ENCODE measurements at regions not wholly inside any gene's neighbourhood (a gene's known extent, or its start where the extent isn't known, plus 50 kb on each side); places are given as distances from the start of the nearest gene placed in this dataset.
"Not testable (repeated sequence)": the region's sequence is repeated elsewhere in the genome, so short reads cannot be mapped to it uniquely, and the experiment has no call there.

DNA sequence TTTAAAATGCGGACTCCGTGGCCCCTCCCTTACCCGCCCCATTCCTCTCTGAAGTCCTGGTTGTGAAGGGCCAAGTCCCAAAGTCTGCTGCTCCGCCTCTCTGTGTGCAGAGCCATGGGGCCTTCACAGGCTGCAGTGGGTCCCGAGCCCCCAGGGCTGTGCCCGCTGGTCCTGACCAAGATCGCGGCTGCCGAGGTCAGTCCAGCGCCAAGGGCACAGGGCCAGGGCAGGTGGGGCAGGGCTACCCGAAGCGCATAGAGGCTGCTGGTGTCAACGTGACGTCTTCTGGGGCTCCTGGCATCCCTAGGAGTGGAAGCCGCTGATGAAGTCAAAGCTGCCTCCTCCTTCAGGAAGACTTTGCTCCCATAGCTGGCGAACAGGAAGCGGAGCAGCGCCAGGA, 858.8 kb downstream of the TUBA3C start:
- H3K4me3 ChIP-seq; H3K27me3 ChIP-seq (ENCODE audit: low read depth); H3K9me3 ChIP-seq; H3K36me3 ChIP-seq (replicated peaks); in situ Hi-C loops (cut with MboI; ENCODE audit: low sequenced_read_pairs); DNase-seq (ENCODE audit: low spot score in 2 of 2); H3K4me1 ChIP-seq: not testable (repeated sequence)

GRCh38 chr13:18319653-18320052, 862.0 kb downstream of the TUBA3C start:
- H3K4me3 ChIP-seq; H3K27me3 ChIP-seq (ENCODE audit: low read depth); in situ Hi-C loops (cut with MboI; ENCODE audit: low sequenced_read_pairs); H3K4me1 ChIP-seq; H3K36me3 ChIP-seq (replicated peaks); H3K9me3 ChIP-seq; DNase-seq (ENCODE audit: low spot score in 2 of 2): not testable (repeated sequence)

- H3K4me1 ChIP-seq; H3K36me3 ChIP-seq (replicated peaks); DNase-seq (ENCODE audit: low spot score in 2 of 2); H3K4me3 ChIP-seq; in situ Hi-C loops (cut with MboI; ENCODE audit: low sequenced_read_pairs); H3K9me3 ChIP-seq; H3K27me3 ChIP-seq (ENCODE audit: low read depth): not testable (repeated sequence)
Measured at GRCh38 chr13:18303240-18303813, 878.3 kb downstream of the TUBA3C start.

- H3K36me3 ChIP-seq (replicated peaks); H3K9me3 ChIP-seq; in situ Hi-C loops (cut with MboI; ENCODE audit: low sequenced_read_pairs); DNase-seq (ENCODE audit: low spot score in 2 of 2); H3K4me3 ChIP-seq; H3K27me3 ChIP-seq (ENCODE audit: low read depth); H3K4me1 ChIP-seq: not testable (repeated sequence)
Measured at GRCh38 chr13:18300968-18301367, 880.7 kb downstream of the TUBA3C start.

- DNase-seq (ENCODE audit: low spot score in 2 of 2); H3K4me3 ChIP-seq; in situ Hi-C loops (cut with MboI; ENCODE audit: low sequenced_read_pairs); H3K27me3 ChIP-seq (ENCODE audit: low read depth); H3K9me3 ChIP-seq; H3K36me3 ChIP-seq (replicated peaks); H3K4me1 ChIP-seq: not testable (repeated sequence)
Measured at GRCh38 chr13:18297359-18297758, 884.3 kb downstream of the TUBA3C start.

DNA sequence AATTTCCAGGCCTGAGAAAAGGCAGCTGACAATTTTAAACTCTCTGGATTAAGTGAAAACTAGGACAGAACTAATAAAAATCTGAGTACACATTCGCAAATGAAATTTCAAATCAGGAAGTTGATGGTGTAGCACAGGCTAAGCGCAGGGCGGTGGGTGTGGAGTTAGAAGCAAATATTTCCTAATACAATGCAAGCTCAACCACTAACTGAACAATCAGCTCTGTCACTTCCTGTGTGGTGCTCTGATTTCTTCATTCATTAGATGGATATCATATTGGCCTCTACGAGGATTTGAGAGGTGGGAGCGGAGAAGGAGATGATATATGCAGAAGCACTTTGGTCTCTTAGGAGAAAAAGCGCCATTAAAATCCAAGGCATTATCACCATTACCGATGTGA, 885.0 kb downstream of the TUBA3C start:
- H3K4me3 ChIP-seq; in situ Hi-C loops (cut with MboI; ENCODE audit: low sequenced_read_pairs); H3K9me3 ChIP-seq; H3K36me3 ChIP-seq (replicated peaks); H3K4me1 ChIP-seq; H3K27me3 ChIP-seq (ENCODE audit: low read depth); DNase-seq (ENCODE audit: low spot score in 2 of 2): not testable (repeated sequence)

- DNase-seq (ENCODE audit: low spot score in 2 of 2); H3K4me3 ChIP-seq; H3K9me3 ChIP-seq; H3K27me3 ChIP-seq (ENCODE audit: low read depth); H3K36me3 ChIP-seq (replicated peaks); H3K4me1 ChIP-seq; in situ Hi-C loops (cut with MboI; ENCODE audit: low sequenced_read_pairs): not testable (repeated sequence)
Measured at GRCh38 chr13:18294311-18294710, 887.3 kb downstream of the TUBA3C start.

DNA sequence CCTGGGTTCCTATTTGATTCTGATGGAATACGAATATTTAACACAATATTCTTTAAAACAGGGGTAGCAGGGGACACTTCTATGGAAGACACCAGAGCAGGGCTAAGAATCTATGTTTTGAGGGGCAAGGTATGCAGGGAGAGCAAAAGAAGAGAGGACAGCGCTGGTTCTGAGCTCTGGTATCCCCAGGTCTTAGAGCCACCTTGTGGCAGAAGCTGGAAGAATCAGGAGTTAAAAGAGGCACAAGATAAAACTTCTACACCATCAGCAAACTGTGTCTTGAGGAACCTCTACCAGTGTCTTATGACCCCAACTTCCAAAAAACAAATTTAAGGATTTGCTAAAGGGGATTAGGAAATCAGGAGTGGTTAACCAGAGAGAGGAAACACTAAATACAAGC, 894.8 kb downstream of the TUBA3C start:
- not testable (repeated sequence) for H3K4me3 ChIP-seq

DNA sequence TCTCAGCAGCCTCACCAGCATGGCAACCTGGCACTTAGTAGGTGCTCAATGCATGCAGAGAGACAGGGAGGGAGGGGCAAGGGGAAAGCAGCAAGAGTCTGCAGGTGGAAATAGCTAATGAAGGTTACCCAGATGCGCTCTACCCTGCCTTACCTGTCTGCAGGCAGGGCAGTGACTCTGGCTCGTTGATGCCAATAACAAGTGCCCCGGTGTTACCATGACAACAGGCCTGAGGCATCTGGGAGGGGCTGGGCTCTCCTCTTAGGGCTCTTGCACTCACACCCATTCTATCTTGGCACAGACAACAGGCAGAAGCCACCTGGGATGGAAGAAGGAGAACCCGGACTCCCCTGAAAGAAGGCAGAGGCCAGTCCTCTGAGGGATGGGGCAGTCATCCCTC, 896.0 kb downstream of the TUBA3C start:
- H3K36me3 ChIP-seq (replicated peaks); H3K27me3 ChIP-seq (ENCODE audit: low read depth); H3K9me3 ChIP-seq; H3K4me3 ChIP-seq; in situ Hi-C loops (cut with MboI; ENCODE audit: low sequenced_read_pairs); H3K4me1 ChIP-seq; DNase-seq (ENCODE audit: low spot score in 2 of 2): not testable (repeated sequence)

More for the DNA sequence above, 894.8 kb downstream of the TUBA3C start:
- DNase-seq (ENCODE audit: low spot score in 2 of 2); in situ Hi-C loops (cut with MboI; ENCODE audit: low sequenced_read_pairs); H3K36me3 ChIP-seq (replicated peaks); H3K27me3 ChIP-seq (ENCODE audit: low read depth); H3K4me1 ChIP-seq; H3K9me3 ChIP-seq: not testable (repeated sequence)

DNA sequence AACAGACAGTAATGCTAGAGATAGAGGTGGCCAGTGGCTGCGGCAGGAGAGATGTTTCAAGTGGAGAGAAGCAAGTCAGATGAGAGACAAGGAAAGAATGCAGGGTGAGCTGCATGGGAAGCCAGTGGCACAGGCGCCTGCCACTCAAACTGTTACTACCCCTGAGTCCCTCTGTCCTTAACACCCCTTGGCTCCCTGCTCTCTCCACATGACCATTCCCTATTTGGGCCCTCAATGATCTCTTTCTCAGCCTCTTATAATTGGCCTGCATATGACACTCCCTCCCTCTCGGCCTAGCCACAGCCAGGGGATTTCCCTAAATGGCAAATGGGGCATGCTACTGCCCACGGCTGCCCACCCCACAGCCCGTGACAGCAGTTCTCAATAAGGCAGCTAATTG, 897.6 kb downstream of the TUBA3C start:
- H3K27me3 ChIP-seq (ENCODE audit: low read depth); H3K36me3 ChIP-seq (replicated peaks); in situ Hi-C loops (cut with MboI; ENCODE audit: low sequenced_read_pairs); H3K9me3 ChIP-seq; H3K4me1 ChIP-seq; H3K4me3 ChIP-seq; DNase-seq (ENCODE audit: low spot score in 2 of 2): not testable (repeated sequence)

GRCh38 chr13:18281829-18282597, 899.6 kb downstream of the TUBA3C start:
- H3K4me1 ChIP-seq; DNase-seq (ENCODE audit: low spot score in 2 of 2); H3K36me3 ChIP-seq (replicated peaks); in situ Hi-C loops (cut with MboI; ENCODE audit: low sequenced_read_pairs); H3K27me3 ChIP-seq (ENCODE audit: low read depth); H3K9me3 ChIP-seq; H3K4me3 ChIP-seq: not testable (repeated sequence)

DNA sequence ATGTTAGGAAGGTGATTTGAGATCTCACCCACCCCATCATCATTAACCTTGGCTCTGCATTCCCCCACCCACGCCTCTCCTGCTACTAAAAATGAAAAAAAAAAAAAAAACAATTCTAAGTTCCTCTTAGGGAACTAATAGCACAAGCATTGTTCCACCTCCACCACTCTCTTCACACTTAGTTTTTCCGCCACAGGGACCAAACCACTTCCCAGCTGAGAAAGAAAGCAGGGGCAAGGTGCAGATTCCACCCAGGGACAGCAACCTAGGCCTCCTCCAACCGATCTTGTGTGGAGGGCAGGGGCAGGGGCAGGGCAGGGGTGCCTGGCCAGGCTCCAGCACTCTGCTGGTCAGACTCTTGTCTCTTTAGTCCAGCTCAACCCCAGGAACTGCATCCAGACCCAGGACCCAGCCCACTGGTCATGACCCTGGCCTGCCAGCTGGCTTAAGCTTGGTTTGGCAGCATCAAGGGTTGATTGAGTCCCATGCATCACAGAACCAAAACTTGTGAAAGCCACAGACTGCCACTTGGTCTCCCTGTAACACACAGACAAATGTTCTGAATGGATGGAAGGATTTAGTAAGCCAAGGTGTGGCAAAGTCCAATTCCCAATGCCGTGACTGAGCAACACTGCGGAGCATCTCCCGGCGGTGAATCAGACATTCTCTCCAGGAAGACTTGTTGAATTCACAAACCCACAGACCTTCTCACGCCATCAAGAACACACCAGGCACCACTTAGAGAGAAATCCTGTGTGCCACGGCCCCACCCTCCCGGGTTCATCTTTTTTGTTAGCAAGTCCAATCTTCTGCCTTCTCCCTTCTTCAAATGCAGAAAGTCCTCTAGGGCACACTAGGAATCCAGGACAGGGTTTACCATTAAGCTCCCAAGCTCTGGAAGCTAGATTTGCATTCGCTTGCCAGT, 900.5 kb downstream of the TUBA3C start:
- H3K9me3 ChIP-seq; in situ Hi-C loops (cut with MboI; ENCODE audit: low sequenced_read_pairs); H3K4me3 ChIP-seq: not testable (repeated sequence)

GRCh38 chr13:18279971-18280370, 901.7 kb downstream of the TUBA3C start:
- H3K36me3 ChIP-seq (replicated peaks); DNase-seq (ENCODE audit: low spot score in 2 of 2); H3K4me1 ChIP-seq; H3K27me3 ChIP-seq (ENCODE audit: low read depth); in situ Hi-C loops (cut with MboI; ENCODE audit: low sequenced_read_pairs); H3K4me3 ChIP-seq; H3K9me3 ChIP-seq: not testable (repeated sequence)

More for the DNA sequence above, 900.5 kb downstream of the TUBA3C start:
- not testable (repeated sequence) for DNase-seq (ENCODE audit: low spot score in 2 of 2); H3K4me1 ChIP-seq; H3K36me3 ChIP-seq (replicated peaks); H3K27me3 ChIP-seq (ENCODE audit: low read depth)

- H3K9me3 ChIP-seq; H3K4me1 ChIP-seq; H3K4me3 ChIP-seq; H3K27me3 ChIP-seq (ENCODE audit: low read depth); DNase-seq (ENCODE audit: low spot score in 2 of 2); H3K36me3 ChIP-seq (replicated peaks); in situ Hi-C loops (cut with MboI; ENCODE audit: low sequenced_read_pairs): not testable (repeated sequence)
Measured at GRCh38 chr13:18277372-18277771, 904.3 kb downstream of the TUBA3C start.
